B cell (primary cell): ENCODE measurements at regions not wholly inside any gene's neighbourhood (a gene's known extent, or its start where the extent isn't known, plus 50 kb on each side); places are given as distances from the start of the nearest gene placed in this dataset.
"Not testable (repeated sequence)": the region's sequence is repeated elsewhere in the genome, so short reads cannot be mapped to it uniquely, and the experiment has no call there.

Source experiments
- ATAC-seq: fragments of 200-7000 bp; cut with Tn5 transposase; one replicate; pipeline ENCODE4 v1.10.0; 2021; ENCODE audit warnings: low read depth, mild to moderate bottlenecking, moderate number of reproducible peaks, moderate library complexity
- CTCF ChIA-PET: fragments of 350-600 bp; sonication (Branson Sonifier 250); formaldehyde crosslinking; loops from one replicate; lab custom pipeline; 2021; ENCODE audit warnings: antibody characterized with exemption, inconsistent platforms; lab: Charles Lee
- POLR2A ChIA-PET: fragments of 350-600 bp; sonication (Branson Sonifier 250); formaldehyde crosslinking; loops from one replicate; lab custom pipeline; 2021; ENCODE audit warnings: antibody characterized with exemption; lab: Charles Lee
- DNase-seq: peaks from one replicate; pipeline ENCODE4 v3.0.0; 2013
- H2AFZ ChIP-seq: 2 replicates; pipeline ENCODE4 v1.6.1; 2012; ENCODE audit warnings: mild to moderate bottlenecking, low read depth, low read length; ENCODE audit not compliant: insufficient read depth, poor library complexity, severe bottlenecking
- H3K27ac ChIP-seq, 2 donors: 1 replicate in 1 of 2; 2 replicates in 1 of 2; pipeline ENCODE4 v1.5.1; 2012 to 2013; ENCODE audit warnings: low read length in 2 of 2, mild to moderate bottlenecking in 2 of 2, moderate library complexity in 1 of 2
- H3K27me3 ChIP-seq, 4 experiments: fragments of 200-600 bp in 1 of 4; sonication (generic) in 1 of 4; replicated peaks in 1 of 4; 1 replicate in 2 of 4; 2 replicates in 2 of 4; pipeline versions ENCODE4 v1.6.1 to v1.7.0; 2013 to 2016; ENCODE audit warnings: low read length in 3 of 4, mild to moderate bottlenecking in 2 of 4, mixed read lengths in 1 of 4, moderate library complexity in 1 of 4; ENCODE audit not compliant: insufficient read depth in 4 of 4, control insufficient read depth in 3 of 4; ENCODE audit errors: control extremely low read depth in 1 of 4
- H3K36me3 ChIP-seq, 2 experiments: replicated peaks in 1 of 2; 1 replicate in 1 of 2; 2 replicates in 1 of 2; pipeline versions ENCODE4 v1.6.1 to v1.7.1; 2013; ENCODE audit warnings: low read length in 1 of 2; ENCODE audit not compliant: insufficient read depth in 2 of 2, control insufficient read depth in 1 of 2; ENCODE audit errors: control extremely low read depth in 1 of 2, extremely low read depth in 1 of 2
- H3K4me1 ChIP-seq, 2 donors: fragments of 200-600 bp in 1 of 2; sonication (generic) in 1 of 2; 1 replicate in 1 of 2; 2 replicates in 1 of 2; pipeline versions ENCODE4 v1.5.1 to v1.6.1; 2013 to 2017; ENCODE audit warnings: low read length in 2 of 2; ENCODE audit not compliant: control insufficient read depth in 2 of 2, insufficient read depth in 2 of 2
- H3K4me2 ChIP-seq: replicated peaks from 2 replicates; pipeline ENCODE3; 2012; ENCODE audit warnings: mild to moderate bottlenecking, low read depth, low read length; ENCODE audit not compliant: poor library complexity, severe bottlenecking
- H3K4me3 ChIP-seq, 5 experiments: fragments of 200-600 bp in 1 of 5; sonication (generic) in 1 of 5; 1 replicate in 3 of 5; 2 replicates in 2 of 5; pipeline versions ENCODE4 v1.5.1 to v1.7.0; 2011 to 2016; ENCODE audit warnings: low read length in 4 of 5, mild to moderate bottlenecking in 4 of 5, low read depth in 2 of 5, control low read depth in 1 of 5, moderate library complexity in 1 of 5; ENCODE audit not compliant: insufficient read depth in 1 of 5; ENCODE audit errors: control extremely low read depth in 1 of 5, extremely low read depth in 1 of 5
- H3K79me2 ChIP-seq: fragments of 200-600 bp; sonication (generic); one replicate; pipeline ENCODE4 v1.6.0; 2016; ENCODE audit warnings: low read length; ENCODE audit not compliant: control insufficient read depth, insufficient read depth
- H3K9ac ChIP-seq: fragments of 200-600 bp; sonication (generic); 2 replicates; pipeline ENCODE4 v1.6.1; 2017; ENCODE audit warnings: mild to moderate bottlenecking, low read length, moderate library complexity
- H3K9me3 ChIP-seq, 3 donors: one replicate each; pipeline versions ENCODE4 v1.6.1 to v1.7.1; 2013; ENCODE audit warnings: low read length in 2 of 3; ENCODE audit not compliant: control insufficient read depth in 2 of 3, insufficient read depth in 1 of 3; ENCODE audit errors: control extremely low read depth in 1 of 3
- H4K20me1 ChIP-seq: 2 replicates; pipeline ENCODE4 v1.6.0; 2012; ENCODE audit warnings: mild to moderate bottlenecking, low read length; ENCODE audit not compliant: insufficient read depth, control insufficient read depth, poor library complexity, severe bottlenecking
- H3K27ac Mint-ChIP-seq: one replicate; pipeline ENCODE4 v1.8.0; 2021; ENCODE audit warnings: mixed read lengths
- H3K27me3 Mint-ChIP-seq: one replicate; pipeline ENCODE4 v1.8.0; 2021; ENCODE audit warnings: mixed read lengths
- H3K4me1 Mint-ChIP-seq: one replicate; pipeline ENCODE4 v1.8.0; 2021; ENCODE audit warnings: mixed read lengths
- H3K4me3 Mint-ChIP-seq: one replicate; pipeline ENCODE4 v1.8.0; 2021; ENCODE audit warnings: mixed read lengths
- H3K9me3 Mint-ChIP-seq: one replicate; pipeline ENCODE4 v1.8.0; 2022; ENCODE audit warnings: mixed read lengths; ENCODE audit not compliant: insufficient read depth
- CTCF ChIP-seq: fragments of 200-600 bp; IDR thresholded peaks from one replicate; pipeline ENCODE4 v1.8.0; 2022; ENCODE audit warnings: antibody characterized with exemption, mild to moderate bottlenecking
- EZH2 ChIP-seq: IDR thresholded peaks from 2 replicates; pipeline ENCODE4 v1.6.1; 2012; ENCODE audit warnings: borderline replicate concordance, low read depth, mild to moderate bottlenecking, moderate library complexity, low read length; ENCODE audit not compliant: insufficient read depth, poor library complexity, severe bottlenecking
- WGBS: methylation state at CpG from one replicate; pipeline ENCODE4 v1.1.5; 2013; ENCODE audit warnings: missing lambda C conversion rate; ENCODE audit not compliant: insufficient coverage; 5-methylcytosine and 5-hydroxymethylcytosine counted together
- intact Hi-C: fragments of 100-400 bp; cut with micrococcal nuclease; formaldehyde crosslinking; loops from one replicate; pipeline ENCODE4 v1.10.0; 2022

GRCh38 chr12:131334835-131335234 lies 376.1 kb upstream of the SFSWAP start:
- H3K4me2 ChIP-seq = no peak overlapping the region
- no peaks in the 10 kb centered on the region for H3K79me2 ChIP-seq
- H3K9me3 ChIP-seq = peaks cover 0 to 10% (median 0%) of the 10 kb centered on the region in 3 donors
- no peaks in the 10 kb centered on the region for H4K20me1 ChIP-seq
- no peak overlapping the region for H2AFZ ChIP-seq
- H3K27me3 Mint-ChIP-seq = peaks cover 13% of the 10 kb centered on the region
- TF ChIP-seq EZH2 (no peak), CTCF (no peak)
- H3K4me1 Mint-ChIP-seq = no peaks in the 10 kb centered on the region
- ATAC-seq (no peak), DNase-seq (no peak)
- WGBS = 100% methylated on average over 1 of the region's 4 CpGs
- H3K27ac ChIP-seq = no peak overlapping the region
- intact Hi-C loops = no loop called here
- no peaks in the 10 kb centered on the region for H3K9me3 Mint-ChIP-seq
- H3K27me3 ChIP-seq = no peaks in the 10 kb centered on the region
- H3K36me3 ChIP-seq = no peaks in the 10 kb centered on the region
- H3K4me3 ChIP-seq = no peak overlapping the region
- no peak overlapping the region for H3K9ac ChIP-seq
- ChIA-PET POLR2A (no interaction called here), CTCF (no interaction called here)
- H3K4me1 ChIP-seq = no peaks in the 10 kb centered on the region
- H3K27ac Mint-ChIP-seq = no peak overlapping the region
- no peak overlapping the region for H3K4me3 Mint-ChIP-seq

- Mint-ChIP-seq H3K4me3 (no peak overlapping the region), H3K4me1 (no peaks in the 10 kb centered on the region), H3K27me3 (peaks cover 6% of the 10 kb centered on the region), H3K27ac (no peak overlapping the region), H3K9me3 (no peaks in the 10 kb centered on the region)
- Histone ChIP-seq H3K4me2 (no peak overlapping the region), H3K9me3 (peaks cover 0 to 7% (median 0%) of the 10 kb centered on the region in 3 donors), H3K4me1 (no peaks in the 10 kb centered on the region), H3K27me3 (no peaks in the 10 kb centered on the region), H2AFZ (no peak overlapping the region), H3K79me2 (no peaks in the 10 kb centered on the region), H3K27ac (no peak overlapping the region), H3K9ac (no peak overlapping the region), H3K4me3 (no peak overlapping the region), H3K36me3 (no peaks in the 10 kb centered on the region), H4K20me1 (no peaks in the 10 kb centered on the region)
- ChIA-PET POLR2A (no interaction called here), CTCF (no interaction called here)
- ATAC-seq (no peak), DNase-seq (no peak)
- intact Hi-C loops = no loop called here
- 89% methylated on average over 3 of the region's 4 CpGs for WGBS
- TF ChIP-seq EZH2 (no peak), CTCF (no peak)
Observed at GRCh38 chr12:131335456-131335855, 375.4 kb upstream of the SFSWAP start.

- POLR2A ChIA-PET, H3K79me2 ChIP-seq, H3K27ac Mint-ChIP-seq, H3K27me3 ChIP-seq, CTCF ChIA-PET, H3K9ac ChIP-seq, H3K4me2 ChIP-seq, ATAC-seq, H4K20me1 ChIP-seq, H3K9me3 Mint-ChIP-seq, H3K36me3 ChIP-seq, H3K9me3 ChIP-seq, DNase-seq, H2AFZ ChIP-seq, H3K4me1 ChIP-seq, H3K4me1 Mint-ChIP-seq, intact Hi-C loops, H3K27me3 Mint-ChIP-seq, H3K27ac ChIP-seq, H3K4me3 Mint-ChIP-seq, H3K4me3 ChIP-seq: not testable (repeated sequence)
- WGBS = no CpG with 5 or more reads among the region's 3 CpGs
Observed at GRCh38 chr12:131337861-131338260, 373.0 kb upstream of the SFSWAP start.
